ENCODE measurements at regions not wholly inside any gene's neighbourhood (a gene's known extent, or its start where the extent isn't known, plus 50 kb on each side); places are given as distances from the start of the nearest gene placed in this dataset.

GRCh38 chr3:43224405-43225073 is 61.8 kb upstream of the SNRK start:
- peaks cover 2% of the 10 kb centered on the region; the same call in 1 of the 2 replicates for H3K27me3 ChIP-seq (ENCODE audit: control insufficient read depth, insufficient read depth, low read length)
- H3K9ac ChIP-seq (ENCODE audit: low read depth, low read length), result no peak overlapping the region
- no peak overlapping the region for H3K4ac ChIP-seq (ENCODE audit: low read depth, low read length)
- H2AFZ ChIP-seq (replicated peaks; ENCODE audit: low read length, poor library complexity), result no peak overlapping the region
- no peaks in the 10 kb centered on the region for H4K20me1 ChIP-seq (ENCODE audit: insufficient read depth, low read length)
- no peaks in the 10 kb centered on the region for H3K36me3 ChIP-seq (ENCODE audit: control insufficient read depth, insufficient read depth, low read length)
- no peak overlapping the region for H2BK5ac ChIP-seq (ENCODE audit: low read depth, low read length, poor library complexity, severe bottlenecking)
- no peak overlapping the region for H3K23ac ChIP-seq (ENCODE audit: low read depth, low read length)
- WGBS, 2 experiments (ENCODE audit: extremely low coverage in 2 of 2, insufficient read length in 1 of 2), result no CpG with 5 or more reads among the region's 3 CpGs
- BruUV-seq (replicated peaks), result no TSS peak
- ChIA-PET POLR2A (ENCODE audit: unreplicated experiment) (no interaction called here), CTCF (interaction anchor here (1.2 kb wide), 1 partner anchor 92 kb away, joined by 4 read pairs; no protein-coding TSS in a partner anchor)
- no peak overlapping the region for H3K18ac ChIP-seq (ENCODE audit: low read depth, low read length)
- H2AK5ac ChIP-seq (ENCODE audit: low read depth, low read length), result no peak overlapping the region
- no peak overlapping the region for H4K91ac ChIP-seq (ENCODE audit: insufficient read depth, low read depth, low read length)
- H3K14ac ChIP-seq (replicated peaks; ENCODE audit: low read depth, low read length), result no peak overlapping the region
- in situ Hi-C loops (cut with MboI; ENCODE audit: low sequenced_read_pairs), result no loop called here
- H3K4me2 ChIP-seq (ENCODE audit: low read depth, low read length), result no peak overlapping the region
- no peak overlapping the region for H2BK20ac ChIP-seq (ENCODE audit: low read depth, low read length)
- no peak overlapping the region for H3K4me3 ChIP-seq (ENCODE audit: insufficient read depth, low read depth, low read length)
- H3K9me1 ChIP-seq (ENCODE audit: insufficient read depth, low read length), result no peaks in the 10 kb centered on the region
- no peak for TF ChIP-seq ELK1 (IDR thresholded peaks at IDR 0.05; ENCODE audit: borderline replicate concordance, low read depth, low read length)
- no peak for TF ChIP-seq MXI1 (IDR thresholded peaks at IDR 0.05; ENCODE audit: borderline replicate concordance, low read depth, low read length)
- TF ChIP-seq MAFK (IDR thresholded peaks at IDR 0.05; ENCODE audit: low read depth, low read length), result no peak
- no peak for TF ChIP-seq BHLHE40 (IDR thresholded peaks at IDR 0.05; ENCODE audit: low read depth, low read length)
- no peak for TF ChIP-seq NFE2L2 (IDR thresholded peaks at IDR 0.05; ENCODE audit: low read depth, low read length)
- TF ChIP-seq SMC3 (IDR thresholded peaks at IDR 0.05; ENCODE audit: low read depth, low read length), result no peak
- no peak for TF ChIP-seq CHD1 (IDR thresholded peaks at IDR 0.05; ENCODE audit: low read depth, low read length)
- TF ChIP-seq CEBPB (IDR thresholded peaks at IDR 0.05; ENCODE audit: low read depth, low read length), result no peak
- TF ChIP-seq FOS (IDR thresholded peaks at IDR 0.05; ENCODE audit: low read depth, low read length), result no peak
- no peak for TF ChIP-seq RAD21 (IDR thresholded peaks at IDR 0.05; ENCODE audit: low read length)
- no peak for TF ChIP-seq RCOR1 (IDR thresholded peaks at IDR 0.05; ENCODE audit: insufficient replicate concordance, low read length)
- no peak overlapping the region for H4K8ac ChIP-seq (ENCODE audit: low read depth in 2 of 2, low read length in 2 of 2)
- H2BK120ac ChIP-seq (ENCODE audit: low read depth, low read length), result no peak overlapping the region
- dilution Hi-C loops (cut with HindIII; ENCODE audit: low sequenced_read_pairs, unreplicated experiment), result no loop called here
- intact Hi-C loops (cut with micrococcal nuclease), result loop anchor here (5.0 to 10.0 kb wide), 4 partner anchors 318 to 973 kb away; partner anchors contain the start of genes ABHD5 and ANO10
- no peak overlapping the region for H2AK9ac ChIP-seq (replicated peaks; ENCODE audit: low read depth, low read length, poor library complexity)
- H3K56ac ChIP-seq (ENCODE audit: extremely low read depth, insufficient read depth, low read length), result no peak overlapping the region
- H3K9me3 ChIP-seq (ENCODE audit: control insufficient read depth, insufficient read depth, low read length), result no peaks in the 10 kb centered on the region; the same call in 1 of the 2 replicates
- H3K4me1 ChIP-seq (ENCODE audit: control insufficient read depth, insufficient read depth, low read length), result no peaks in the 10 kb centered on the region
- no peak overlapping the region for H4K5ac ChIP-seq (ENCODE audit: low read depth, low read length)
- no peak overlapping the region for H3K27ac ChIP-seq (ENCODE audit: insufficient read depth, low read length)
- DNase-seq (no peak), ATAC-seq (ENCODE audit: low read depth) (no peak)
- no peak overlapping the region for H2BK15ac ChIP-seq (ENCODE audit: low read depth, low read length)
- no peaks in the 10 kb centered on the region for H3K79me1 ChIP-seq (ENCODE audit: low read depth in 1 of 2, low read length in 2 of 2)

Measured in IMR-90 (cell line).